NCI-H128 (cell line): ENCODE measurements at regions not wholly inside any gene's neighbourhood (a gene's known extent, or its start where the extent isn't known, plus 50 kb on each side); places are given as distances from the start of the nearest gene placed in this dataset.
"Not testable (repeated sequence)": the region's sequence is repeated elsewhere in the genome, so short reads cannot be mapped to it uniquely, and the experiment has no call there.

Experiments used
- DNase-seq: peaks from one replicate; lab custom pipeline; 2025; ENCODE audit not compliant: unreplicated experiment; lab: John Stamatoyannopoulos, UW

DNA sequence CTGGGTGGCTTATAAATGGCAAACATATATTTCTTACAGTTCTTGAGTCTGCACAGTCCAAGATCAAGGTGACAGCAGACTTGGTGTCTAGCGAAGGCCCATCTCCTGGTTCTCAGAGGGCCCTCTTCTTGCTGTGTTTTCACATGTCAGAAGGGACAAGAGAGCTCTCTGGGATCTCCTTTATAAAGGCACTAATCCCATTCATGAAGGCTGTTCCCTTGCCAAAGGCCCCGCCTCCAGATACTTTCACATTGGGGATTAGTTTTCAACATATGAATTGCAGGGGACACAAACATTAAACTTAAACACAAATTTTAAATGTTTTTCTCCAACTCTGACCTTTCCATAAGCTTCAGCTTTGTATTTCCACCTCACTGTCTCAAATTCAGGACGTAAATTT is 1135.0 kb upstream of the TENM3 start:
- no peak for DNase-seq

DNA sequence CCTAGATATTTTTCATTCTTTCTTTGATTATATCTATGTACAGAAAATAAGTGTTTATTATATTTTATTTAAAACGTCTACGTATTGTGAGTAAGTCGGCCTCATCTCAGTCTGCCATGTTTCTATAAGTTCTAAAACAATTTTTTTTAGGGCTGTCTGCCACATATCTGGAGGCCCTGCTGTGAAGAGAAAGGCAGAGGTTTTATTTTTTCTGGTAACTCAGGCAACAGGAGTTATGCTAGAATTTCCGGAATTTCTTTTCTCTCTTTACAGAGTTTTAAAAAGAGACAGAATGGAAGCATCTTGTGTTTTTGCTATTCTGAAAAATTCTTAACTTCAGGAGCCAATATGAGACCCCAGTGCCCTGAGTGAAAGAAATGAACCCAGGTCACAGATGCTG is 1124.0 kb upstream of the TENM3 start:
- DNase-seq, result no peak

DNA sequence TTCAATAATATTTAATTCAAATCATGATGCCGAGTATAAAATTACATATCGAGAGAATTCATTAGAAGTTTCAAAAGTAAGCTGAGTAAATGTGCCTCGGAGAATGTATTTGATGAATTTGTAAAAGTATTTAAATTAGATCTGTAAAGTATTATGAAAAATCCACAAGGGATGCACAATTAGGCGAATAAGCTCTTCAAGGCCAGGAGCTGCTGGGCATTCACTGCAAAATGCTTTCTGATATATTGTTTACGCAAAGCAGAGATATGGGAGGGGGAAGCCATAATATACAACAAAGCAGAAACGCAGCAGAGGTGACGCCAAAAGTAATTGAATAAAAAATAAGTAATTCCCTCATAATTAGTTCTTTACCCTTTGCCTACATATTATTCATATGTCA is 1121.5 kb upstream of the TENM3 start:
- DNase-seq, result no peak

DNA sequence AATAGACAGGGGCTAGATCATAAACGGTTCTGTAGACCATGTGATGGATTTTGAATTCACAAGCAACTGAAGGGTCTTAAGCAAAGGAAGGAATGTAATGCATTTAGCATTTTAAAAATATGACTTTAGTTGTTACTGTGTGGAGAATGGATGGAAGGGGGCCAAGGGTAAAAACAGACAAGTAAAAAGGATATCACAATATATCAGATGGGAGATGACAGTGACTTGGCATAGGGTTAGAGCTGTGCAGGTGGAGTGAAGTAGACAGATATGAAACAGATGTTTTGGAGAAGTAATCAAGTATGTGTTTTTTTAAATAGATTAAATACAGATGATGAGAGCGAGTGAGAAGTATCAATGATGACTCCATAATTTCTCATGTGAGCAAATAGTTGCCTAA is 1116.0 kb upstream of the TENM3 start:
- DNase-seq, result no peak

DNA sequence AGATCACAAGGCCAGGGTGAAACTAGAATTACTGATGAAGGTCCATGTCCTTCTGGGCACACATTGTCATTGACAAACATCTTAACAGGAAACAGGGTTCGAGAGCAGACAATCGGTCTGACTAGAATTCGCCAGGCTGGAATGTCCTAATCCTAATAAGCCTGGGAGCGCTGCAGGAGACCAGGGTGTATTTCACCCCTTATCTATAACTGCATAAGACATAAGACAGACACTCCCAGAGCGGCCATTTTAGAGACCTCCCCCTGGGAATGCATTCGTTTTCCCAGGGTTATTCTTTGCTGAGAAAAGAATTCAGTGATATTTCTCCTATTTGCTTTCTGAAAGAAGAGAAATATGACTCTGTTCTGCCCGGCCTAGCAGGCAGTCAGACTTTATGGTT is 1112.9 kb upstream of the TENM3 start:
- not testable (repeated sequence) for DNase-seq

DNA sequence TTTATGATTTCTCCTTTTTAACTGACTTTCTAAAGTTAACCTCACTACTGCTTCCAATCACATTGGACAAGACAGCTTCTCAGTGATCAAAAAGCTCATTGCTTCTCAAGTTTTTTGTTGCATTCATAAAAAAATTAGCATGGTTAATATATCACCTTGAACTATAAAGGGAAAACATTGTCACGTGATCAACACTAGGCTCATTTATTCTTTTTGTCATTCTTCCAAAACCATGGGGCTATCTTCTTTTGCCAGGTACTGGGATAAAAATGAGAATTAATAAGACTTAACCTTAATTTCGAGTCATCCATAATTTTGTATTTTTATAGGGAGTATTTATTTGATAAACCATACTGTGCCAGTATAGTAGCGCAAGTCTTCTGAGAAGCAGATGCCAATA is 1105.9 kb upstream of the TENM3 start:
- DNase-seq, result no peak

DNA sequence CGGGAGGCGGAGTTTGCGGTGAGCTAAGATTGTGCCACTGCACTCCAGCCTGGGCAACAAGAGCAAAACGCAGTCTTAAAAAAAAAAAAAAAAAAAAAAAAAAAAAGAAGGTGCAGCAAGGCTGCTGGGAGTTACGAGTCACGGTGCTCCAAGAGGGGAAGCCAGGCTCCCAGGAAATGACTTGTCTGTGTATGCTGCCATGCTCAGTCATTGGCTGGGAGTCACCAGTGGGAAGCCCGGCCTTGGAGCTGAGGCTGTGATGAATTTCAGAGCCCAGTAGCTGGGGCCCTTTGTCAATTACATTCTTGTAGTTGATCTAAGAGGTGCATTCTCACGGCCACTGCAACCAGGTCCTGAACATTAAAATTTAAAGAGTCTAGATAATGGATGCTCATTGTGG is 1105.1 kb upstream of the TENM3 start:
- no peak for DNase-seq

DNA sequence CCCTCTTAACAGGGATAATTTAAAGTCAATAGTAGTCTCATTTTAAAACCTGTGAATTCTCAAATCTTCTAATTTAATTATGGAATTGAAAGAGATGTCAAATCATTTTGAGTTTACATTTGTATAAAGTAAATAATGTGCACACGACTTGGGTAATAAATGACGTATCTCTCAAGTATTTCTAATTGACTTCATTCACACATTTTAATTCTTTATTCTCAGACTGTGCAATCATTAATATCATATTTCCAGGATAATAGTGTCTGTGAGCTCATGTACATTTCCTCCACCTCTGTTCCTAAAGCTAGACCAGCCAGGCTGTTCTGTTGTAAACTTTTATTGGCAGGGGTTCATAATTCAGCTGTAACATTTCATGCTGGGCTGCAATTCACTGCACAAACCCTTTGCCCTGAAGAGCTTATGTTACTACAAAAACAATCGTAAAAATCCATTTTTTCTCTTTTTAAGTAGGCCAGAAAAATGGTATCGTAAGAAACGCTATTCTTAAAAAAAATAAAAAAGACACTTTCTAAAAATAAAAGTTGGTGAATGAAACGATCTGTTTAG is 1103.1 kb upstream of the TENM3 start:
- no peak for DNase-seq

DNA sequence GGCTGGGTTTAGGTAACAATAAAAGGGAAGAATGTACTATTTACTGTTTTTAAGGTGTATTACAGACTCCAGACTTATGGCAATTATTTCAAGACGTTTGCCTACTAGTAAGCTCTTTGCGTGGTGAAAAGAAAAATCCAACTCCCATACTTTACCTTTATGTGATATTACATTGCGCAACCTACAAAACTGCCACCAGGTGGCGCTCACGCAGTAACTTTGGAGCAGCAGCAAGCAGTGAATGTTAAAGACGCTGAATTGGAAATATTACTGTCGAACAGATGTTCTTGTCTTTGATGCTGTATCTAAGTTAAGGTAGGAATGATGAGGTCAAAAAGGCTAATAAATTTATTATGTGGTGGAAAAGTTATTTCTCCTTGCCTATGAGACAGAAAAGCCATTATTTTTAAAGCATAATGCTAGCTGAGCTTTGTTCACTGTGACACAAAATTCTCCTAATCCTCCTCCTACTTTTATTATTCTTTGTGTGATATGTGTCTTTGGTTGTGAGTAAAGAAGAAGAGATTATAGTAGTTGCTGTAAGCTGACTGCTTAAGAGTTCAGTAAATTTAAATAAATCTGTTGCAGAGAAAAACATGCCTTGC is 1099.8 kb upstream of the TENM3 start:
- no peak for DNase-seq

DNA sequence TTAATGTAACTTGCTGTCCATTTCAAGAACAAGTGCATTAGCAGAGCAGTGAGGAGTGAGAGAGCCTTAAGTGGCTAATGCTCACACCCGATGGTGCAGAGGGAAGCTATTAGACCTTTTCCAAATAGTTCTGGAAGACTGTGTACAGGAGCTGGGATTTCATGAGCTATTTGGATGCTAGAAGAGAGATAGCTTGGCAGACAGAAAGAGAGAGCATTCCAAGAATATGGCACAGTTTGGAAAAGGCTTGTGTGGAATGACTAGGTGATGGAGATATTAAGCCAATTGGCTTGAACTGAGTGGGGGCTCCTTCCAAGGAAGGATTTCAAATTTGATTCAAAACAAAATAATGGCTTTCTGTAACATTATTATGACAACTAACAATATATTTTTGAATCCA is 1097.2 kb upstream of the TENM3 start:
- DNase-seq, result no peak

DNA sequence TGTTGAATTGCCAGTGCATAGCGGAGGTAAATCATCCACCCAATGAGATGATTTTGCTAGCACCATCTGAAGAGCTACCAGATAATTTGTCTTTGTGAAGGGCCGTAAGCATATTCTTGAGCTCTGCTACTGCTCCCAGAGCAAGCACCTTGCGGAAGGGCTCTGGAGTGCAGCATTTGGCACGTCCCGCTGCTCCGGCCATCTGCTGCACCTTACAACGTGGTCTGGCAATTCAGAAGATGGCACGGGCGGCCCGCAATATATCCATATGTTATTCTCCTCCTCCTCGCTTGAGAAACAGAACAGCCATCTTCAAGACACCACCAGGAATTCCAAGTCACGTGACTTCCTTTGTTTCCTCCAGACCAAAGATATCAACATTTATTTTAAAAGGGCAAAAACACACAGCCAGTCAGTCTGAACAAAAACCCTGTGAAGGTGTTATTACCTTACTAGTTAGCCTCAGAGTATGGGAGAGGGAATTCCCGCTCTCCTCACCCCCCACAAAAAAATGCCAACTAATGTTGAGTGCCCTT is 1095.7 kb upstream of the TENM3 start:
- DNase-seq, result no peak

DNA sequence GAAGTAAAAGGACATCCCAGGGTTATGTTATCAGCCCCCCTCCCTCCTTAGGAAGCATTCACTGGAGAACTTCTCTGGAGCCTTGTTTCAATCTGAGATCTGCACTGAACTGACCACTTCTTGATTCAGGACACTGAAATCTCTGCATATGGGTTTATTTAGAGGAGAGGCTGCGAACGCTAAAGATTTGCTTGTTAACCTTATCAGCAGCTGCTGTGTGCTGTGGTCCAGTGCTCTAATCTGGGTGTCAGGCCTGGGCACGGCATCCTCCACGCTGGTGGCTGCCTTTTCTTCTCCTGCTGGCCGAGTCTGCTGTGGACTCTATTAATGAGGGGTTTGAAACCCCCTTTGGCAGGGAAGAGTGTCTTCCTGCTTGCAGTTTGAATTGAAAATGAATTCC is 1094.7 kb upstream of the TENM3 start:
- no peak for DNase-seq

DNA sequence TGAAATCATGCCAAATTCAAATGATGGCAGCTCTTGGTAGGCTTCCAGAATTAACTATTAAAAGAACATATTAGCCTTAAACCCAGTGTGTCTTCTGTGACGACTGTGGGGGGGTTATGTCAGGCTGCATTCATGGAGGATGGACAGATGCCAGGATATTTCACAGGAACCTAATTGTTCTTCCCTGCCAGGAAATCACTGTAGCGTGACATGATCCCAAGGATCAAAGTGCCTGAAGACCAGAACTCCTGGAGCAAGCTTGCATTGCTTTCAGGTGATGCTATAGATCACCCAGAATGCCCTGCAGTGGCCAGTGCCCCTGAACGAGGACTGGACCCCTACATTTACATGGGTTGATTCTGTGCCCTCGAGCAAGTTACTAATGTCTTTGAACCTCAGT is 1093.0 kb upstream of the TENM3 start:
- no peak for DNase-seq

DNA sequence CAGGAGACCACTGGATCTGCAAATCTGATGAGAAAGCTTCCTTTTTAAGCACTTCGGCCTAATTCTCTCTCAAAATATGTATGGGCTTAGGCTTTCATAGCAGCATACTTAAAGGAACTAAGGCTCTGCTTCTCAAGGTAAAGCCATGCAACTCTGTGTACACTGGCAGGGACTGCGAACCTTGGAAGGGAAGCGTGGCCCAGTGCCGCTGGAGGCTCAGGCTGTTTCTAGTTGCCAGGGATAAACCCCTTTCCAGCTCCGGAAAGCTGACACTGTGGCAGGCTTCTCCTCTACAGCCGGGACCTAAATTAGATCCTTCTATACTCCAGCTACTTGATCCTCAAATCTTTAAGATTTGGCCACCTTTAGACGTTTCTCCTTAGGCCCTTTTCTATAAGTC is 1091.3 kb upstream of the TENM3 start:
- no peak for DNase-seq

DNA sequence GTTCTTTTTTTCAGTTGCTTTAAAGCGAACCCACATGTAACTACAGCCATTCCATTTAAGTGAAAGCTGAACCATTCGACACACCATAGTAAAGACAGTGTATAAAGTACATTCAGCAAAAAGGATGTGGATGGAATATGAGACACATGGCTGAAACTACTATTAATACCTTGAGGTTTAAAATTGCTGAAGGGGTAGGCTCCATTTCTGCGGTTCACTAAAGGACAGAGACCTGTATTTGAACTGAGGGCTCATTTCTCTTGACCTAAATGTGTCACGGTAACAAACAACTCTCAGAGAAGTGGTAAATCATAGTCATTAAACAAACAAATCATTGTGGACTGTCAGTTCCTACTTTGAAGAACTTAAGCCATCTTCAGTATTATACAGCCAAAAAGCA is 1085.6 kb upstream of the TENM3 start:
- no peak for DNase-seq

DNA sequence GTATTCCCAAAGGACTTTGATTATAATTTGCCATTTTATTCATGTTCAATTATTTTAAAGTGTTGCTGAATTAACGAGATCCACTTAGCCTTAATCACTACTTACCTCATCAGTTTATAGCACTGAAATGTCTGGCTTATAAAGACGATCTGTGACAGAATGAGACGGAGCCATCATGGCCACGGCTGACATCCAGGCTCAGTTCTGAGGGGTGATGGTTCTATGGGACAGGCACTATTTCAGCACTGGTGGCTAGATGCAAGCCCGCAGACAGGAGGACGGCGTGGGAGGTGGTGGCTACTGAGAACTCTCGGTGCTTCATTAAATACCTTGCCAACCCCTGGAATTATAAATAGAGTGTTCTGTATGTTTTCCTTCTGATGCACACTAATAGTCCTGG is 1084.2 kb upstream of the TENM3 start:
- no peak for DNase-seq

DNA sequence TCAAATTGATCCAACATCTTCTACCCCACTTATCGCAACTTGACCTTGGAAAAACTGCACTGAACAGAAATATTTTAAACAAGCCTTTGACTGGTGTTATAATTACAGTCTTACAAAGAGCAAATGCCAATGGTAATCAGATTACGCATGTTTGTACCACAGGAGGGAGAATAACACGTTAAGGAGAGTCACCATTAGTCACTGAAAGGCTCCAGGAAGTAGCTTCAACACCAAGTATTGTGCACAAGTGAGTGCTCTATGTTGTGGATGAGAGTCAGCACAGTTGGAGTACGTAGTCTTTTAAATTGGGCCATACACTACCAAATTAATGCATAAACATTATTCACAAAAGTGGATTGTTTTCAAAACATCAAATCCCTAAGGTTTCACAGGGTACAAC is 1081.5 kb upstream of the TENM3 start:
- no peak for DNase-seq

DNA sequence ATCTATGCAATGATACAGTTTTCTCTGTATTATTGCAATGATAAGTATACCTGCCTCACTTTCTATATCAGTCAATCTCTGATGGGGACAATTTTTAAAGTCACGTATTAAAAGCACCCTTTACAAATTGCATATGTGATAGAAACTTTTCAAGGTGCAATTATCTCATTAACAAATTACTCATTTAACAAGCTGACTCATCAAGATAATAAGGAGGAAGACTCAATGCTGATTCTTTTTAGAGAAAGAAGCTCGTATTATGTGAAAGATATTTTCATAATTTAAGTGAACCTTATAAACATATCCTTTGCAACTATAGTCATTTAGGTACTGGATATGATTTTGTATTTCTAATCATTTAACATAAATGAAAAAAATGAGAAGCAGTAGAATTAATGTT is 1080.9 kb upstream of the TENM3 start:
- DNase-seq, result no peak

DNA sequence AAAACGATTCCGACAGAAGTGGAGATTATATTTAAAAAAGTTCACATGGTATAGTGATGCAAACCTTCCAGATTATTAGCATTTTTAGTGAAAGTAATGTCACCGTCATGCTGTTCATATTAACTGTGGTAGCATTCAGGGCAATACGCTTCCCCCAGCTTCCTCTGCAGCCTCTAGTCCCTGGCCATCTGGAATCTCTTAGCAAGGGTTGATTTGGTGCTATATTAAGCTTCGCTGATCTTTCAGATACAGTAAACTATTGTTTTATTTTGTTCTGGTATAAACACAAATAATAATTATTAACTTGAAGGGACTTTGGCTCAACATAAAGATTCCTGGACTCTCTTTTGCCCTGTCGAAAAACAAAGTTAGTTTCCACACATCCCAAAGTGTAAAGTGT is 1080.5 kb upstream of the TENM3 start:
- no peak for DNase-seq

DNA sequence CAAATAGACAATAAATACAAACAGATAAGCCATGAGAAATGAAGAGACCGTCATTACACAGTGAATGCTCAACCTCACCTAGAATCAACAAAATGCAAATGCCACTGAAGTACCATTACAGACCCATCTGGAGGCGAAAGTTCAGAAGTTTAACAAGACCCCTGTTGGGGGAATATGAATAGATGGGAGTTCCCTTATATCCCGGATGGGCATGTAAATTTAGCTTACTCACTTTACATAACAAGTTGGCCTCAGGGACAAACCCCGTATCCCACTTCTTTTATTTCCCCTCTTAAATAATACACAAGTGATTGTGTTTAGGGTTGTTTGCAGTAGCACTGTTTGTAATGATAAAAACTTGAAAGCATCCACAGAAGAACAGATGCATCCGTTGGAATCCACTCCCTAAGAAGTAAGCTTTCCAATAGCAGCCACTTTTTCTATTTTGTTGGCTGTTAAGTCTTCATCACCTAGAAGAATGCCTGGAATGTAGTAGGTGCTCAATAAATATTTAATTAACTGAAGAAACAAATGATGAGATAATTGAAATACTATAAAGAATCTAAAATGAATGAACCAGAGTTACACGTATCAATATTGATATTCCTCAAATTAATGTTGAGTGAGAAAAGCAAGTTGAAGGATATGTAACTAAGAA is 1076.3 kb upstream of the TENM3 start:
- no peak for DNase-seq

DNA sequence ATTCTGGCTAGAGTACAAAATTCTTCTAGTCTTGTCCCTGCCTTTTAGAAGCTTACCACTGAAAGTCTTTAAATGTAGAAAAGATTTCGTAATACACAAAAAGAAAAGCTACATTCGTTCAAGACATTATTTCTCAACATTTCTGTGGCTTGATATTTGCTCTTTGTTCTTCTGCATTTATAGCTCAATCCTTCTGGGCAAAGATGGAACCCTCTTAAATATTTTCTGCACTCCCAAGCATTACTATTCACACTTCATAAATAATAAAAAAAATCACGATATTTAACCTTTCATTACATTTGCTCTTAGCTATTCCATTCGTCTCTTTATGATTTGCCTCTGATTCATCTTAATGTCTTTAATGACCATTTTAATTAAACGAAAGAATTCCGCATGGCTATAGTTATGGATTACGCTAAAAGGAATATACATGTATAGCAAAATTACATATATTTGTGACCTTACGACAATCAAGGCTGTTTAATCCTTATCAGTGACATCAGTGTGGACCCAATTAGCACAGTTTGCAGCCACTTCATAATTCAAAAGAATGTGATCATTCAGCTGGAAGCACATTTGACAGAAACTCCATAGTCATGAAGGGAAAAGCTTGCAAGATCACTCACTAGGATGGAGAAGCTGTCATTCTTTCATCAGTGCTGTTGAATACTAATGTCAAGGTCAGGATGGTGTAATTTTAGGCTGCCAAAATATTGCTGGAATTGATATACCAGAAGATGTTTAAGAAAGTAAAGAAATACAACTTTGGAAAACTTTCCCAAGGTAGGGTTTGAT is 1075.0 kb upstream of the TENM3 start:
- DNase-seq, result no peak

DNA sequence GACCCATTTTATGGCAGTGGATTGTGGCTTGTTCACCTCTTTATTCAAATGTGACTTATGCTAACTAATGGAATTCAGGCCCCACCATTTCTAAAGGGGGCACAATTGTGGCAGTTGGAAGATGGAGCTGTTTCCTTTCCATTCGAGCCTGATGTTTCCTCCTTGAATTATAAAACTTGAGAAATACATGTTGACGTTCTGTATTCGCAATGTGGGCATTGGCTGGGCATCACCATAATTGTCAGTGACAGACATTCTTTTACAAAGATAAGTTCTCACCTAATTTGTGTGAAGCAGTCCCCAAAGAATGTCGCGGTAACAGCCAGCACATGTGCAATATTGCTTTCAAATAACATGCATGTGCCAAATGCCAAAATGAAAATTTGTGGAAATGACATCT is 1070.2 kb upstream of the TENM3 start:
- DNase-seq, result no peak
